Nephron progenitor cell (in vitro differentiated cells): ENCODE measurements at regions not wholly inside any gene's neighbourhood (a gene's known extent, or its start where the extent isn't known, plus 50 kb on each side); places are given as distances from the start of the nearest gene placed in this dataset.

Experiments
- DNase-seq: peaks from one replicate; pipeline ENCODE4 v3.0.0; 2021
- H3K27ac Mint-ChIP-seq: 2 replicates; pipeline ENCODE4 v1.8.0; 2021; ENCODE audit warnings: mild to moderate bottlenecking, moderate library complexity, mixed read lengths
- H3K27me3 Mint-ChIP-seq: 2 replicates; pipeline ENCODE4 v1.8.0; 2021; ENCODE audit warnings: mild to moderate bottlenecking, low read depth, mixed read lengths; ENCODE audit not compliant: poor library complexity
- H3K36me3 Mint-ChIP-seq: 2 replicates; pipeline ENCODE4 v1.8.0; 2021; ENCODE audit warnings: low read depth, mixed read lengths
- H3K4me1 Mint-ChIP-seq: 2 replicates; pipeline ENCODE4 v1.8.0; 2021; ENCODE audit warnings: mixed read lengths
- H3K4me3 Mint-ChIP-seq: 2 replicates; pipeline ENCODE4 v1.8.0; 2021; ENCODE audit warnings: mild to moderate bottlenecking, moderate library complexity, mixed read lengths
- H3K9me3 Mint-ChIP-seq: 2 replicates; pipeline ENCODE4 v1.8.0; 2021; ENCODE audit warnings: mild to moderate bottlenecking, moderate library complexity, mixed read lengths
- CTCF ChIP-seq: fragments of 200-600 bp; sonication (generic); IDR thresholded peaks from 2 replicates; pipeline ENCODE4 v1.5.0; 2021; ENCODE audit warnings: antibody characterized with exemption

- Mint-ChIP-seq H3K4me1 (no peaks in the 10 kb centered on the region), H3K27ac (no peak overlapping the region), H3K4me3 (no peak overlapping the region), H3K27me3 (no peaks in the 10 kb centered on the region), H3K36me3 (no peaks in the 10 kb centered on the region), H3K9me3 (no peaks in the 10 kb centered on the region)
- TF ChIP-seq CTCF: no peak
- DNase-seq: no peak
Measured at GRCh38 chr6:77204555-77204954, 258.7 kb downstream of the HTR1B start.

GRCh38 chr6:77183447-77183846, 279.8 kb downstream of the HTR1B start:
- Mint-ChIP-seq H3K36me3 (no peaks in the 10 kb centered on the region), H3K9me3 (peaks cover 9% of the 10 kb centered on the region), H3K27me3 (no peaks in the 10 kb centered on the region), H3K27ac (no peak overlapping the region), H3K4me3 (no peak overlapping the region), H3K4me1 (no peaks in the 10 kb centered on the region)
- no peak for TF ChIP-seq CTCF
- no peak for DNase-seq

- H3K9me3 Mint-ChIP-seq: peaks cover 8% of the 10 kb centered on the region
- no peak for TF ChIP-seq CTCF
- H3K27me3 Mint-ChIP-seq: no peaks in the 10 kb centered on the region
- no peak overlapping the region for H3K4me3 Mint-ChIP-seq
- H3K27ac Mint-ChIP-seq: no peak overlapping the region
- DNase-seq: no peak
- no peaks in the 10 kb centered on the region for H3K4me1 Mint-ChIP-seq
- H3K36me3 Mint-ChIP-seq: no peaks in the 10 kb centered on the region
Measured at GRCh38 chr6:77181749-77182148, 281.5 kb downstream of the HTR1B start.

- Mint-ChIP-seq H3K4me3 (no peak overlapping the region), H3K36me3 (no peaks in the 10 kb centered on the region), H3K9me3 (peaks cover 4% of the 10 kb centered on the region), H3K27ac (no peak overlapping the region), H3K4me1 (no peaks in the 10 kb centered on the region), H3K27me3 (no peaks in the 10 kb centered on the region)
- no peak for TF ChIP-seq CTCF
- DNase-seq: no peak
Measured at GRCh38 chr6:77180326-77180725, 283.0 kb downstream of the HTR1B start.

- Mint-ChIP-seq H3K9me3 (no peaks in the 10 kb centered on the region), H3K36me3 (no peaks in the 10 kb centered on the region), H3K27ac (no peak overlapping the region), H3K4me1 (no peaks in the 10 kb centered on the region), H3K27me3 (no peaks in the 10 kb centered on the region), H3K4me3 (no peak overlapping the region)
- DNase-seq: no peak
- no peak for TF ChIP-seq CTCF
Measured at GRCh38 chr6:77178821-77179220, 284.5 kb downstream of the HTR1B start.

- H3K27ac Mint-ChIP-seq: no peak overlapping the region
- TF ChIP-seq CTCF: no peak
- no peak for DNase-seq
- H3K4me1 Mint-ChIP-seq: no peaks in the 10 kb centered on the region
- H3K27me3 Mint-ChIP-seq: no peaks in the 10 kb centered on the region
- H3K36me3 Mint-ChIP-seq: no peaks in the 10 kb centered on the region
- H3K9me3 Mint-ChIP-seq: no peaks in the 10 kb centered on the region
- H3K4me3 Mint-ChIP-seq: no peak overlapping the region
Measured at GRCh38 chr6:77177470-77177869, 285.8 kb downstream of the HTR1B start.
